NCI-H1417 (cell line): ENCODE measurements at regions not wholly inside any gene's neighbourhood (a gene's known extent, or its start where the extent isn't known, plus 50 kb on each side); places are given as distances from the start of the nearest gene placed in this dataset.
"Not testable (repeated sequence)": the region's sequence is repeated elsewhere in the genome, so short reads cannot be mapped to it uniquely, and the experiment has no call there.

Experiments used
- DNase-seq, 3 experiments: peaks; one replicate each; lab custom pipeline; 2025; lab: John Stamatoyannopoulos, UW

- not testable (repeated sequence) for DNase-seq
Observed at GRCh38 chr20:30164389-30164788, 1093.1 kb upstream of the DEFB115 start.

DNA sequence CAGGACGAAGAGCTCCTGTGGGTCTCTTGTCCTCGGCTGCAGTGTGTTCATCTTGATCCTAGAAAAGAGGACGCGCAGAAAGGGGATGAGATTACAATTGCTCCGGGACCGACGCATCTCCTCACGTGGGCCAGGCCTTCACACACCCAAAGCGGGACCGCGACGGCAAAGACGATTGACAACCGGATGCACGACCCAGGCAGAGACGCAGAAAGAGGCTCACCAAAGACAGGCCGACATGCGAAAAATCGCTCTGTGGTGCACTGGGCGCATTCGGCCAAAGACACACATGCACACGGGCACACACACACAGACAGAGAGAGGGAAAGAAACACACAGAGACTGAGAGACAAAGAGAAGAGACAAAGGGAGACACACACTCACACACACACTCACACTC, 1089.9 kb upstream of the DEFB115 start:
- no peak for DNase-seq

DNA sequence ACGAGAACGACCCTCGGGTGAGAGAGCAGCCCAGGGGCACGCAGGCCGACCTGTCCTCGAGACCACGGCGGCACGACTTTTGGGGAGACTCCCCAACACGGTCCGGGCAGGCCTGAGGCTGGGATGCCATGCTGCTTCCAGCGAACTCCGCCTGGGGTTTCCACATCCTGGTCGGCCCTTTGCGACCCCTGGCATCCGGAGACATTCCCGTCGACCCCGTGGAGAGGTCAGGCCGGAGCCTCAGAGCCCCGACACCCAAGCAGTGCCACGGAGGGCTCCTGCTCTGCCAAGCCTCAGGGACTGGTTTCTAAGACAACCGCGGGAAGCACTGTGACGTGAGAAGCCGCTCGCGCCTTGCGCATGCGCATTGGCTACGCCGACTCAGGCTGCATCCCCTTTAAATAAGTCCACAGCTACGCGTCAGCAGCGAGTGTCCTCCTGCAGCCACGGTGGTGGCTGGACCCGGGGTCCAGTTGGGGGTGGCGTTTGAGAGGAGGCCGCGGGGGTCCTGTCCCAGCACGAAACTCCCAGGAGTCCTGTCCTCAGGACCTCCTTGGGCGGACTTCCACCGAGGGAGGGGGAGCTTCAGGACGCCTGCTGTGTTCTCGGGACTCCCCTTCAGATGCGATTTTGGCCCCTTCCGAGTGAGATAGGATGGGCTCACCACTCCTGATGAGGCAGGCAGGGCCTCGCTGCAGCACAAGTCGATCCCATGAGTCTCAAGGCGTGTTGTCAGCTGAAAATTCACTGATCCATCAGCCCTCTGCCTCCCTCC, 1089.3 kb upstream of the DEFB115 start:
- no peak for DNase-seq

DNA sequence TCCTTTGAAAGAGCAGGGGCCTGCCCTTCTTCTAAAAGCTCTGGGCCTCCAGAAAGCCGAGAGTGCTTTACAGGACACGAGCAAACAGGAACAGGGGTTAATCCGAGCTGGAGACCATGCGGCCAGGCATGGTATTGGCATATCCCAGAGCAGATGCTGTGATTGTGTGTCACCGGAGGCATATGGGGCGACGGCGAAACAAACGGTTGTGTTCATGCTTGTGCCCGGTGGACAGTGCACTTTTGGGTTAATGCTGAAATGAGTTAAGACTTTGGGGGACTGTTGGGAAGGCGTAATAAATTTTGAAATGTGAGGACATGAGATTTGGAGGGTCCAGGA, 1088.7 kb upstream of the DEFB115 start:
- no peak for DNase-seq

- DNase-seq, result no peak
Observed at GRCh38 chr20:30175681-30176080, 1081.8 kb upstream of the DEFB115 start.

DNA sequence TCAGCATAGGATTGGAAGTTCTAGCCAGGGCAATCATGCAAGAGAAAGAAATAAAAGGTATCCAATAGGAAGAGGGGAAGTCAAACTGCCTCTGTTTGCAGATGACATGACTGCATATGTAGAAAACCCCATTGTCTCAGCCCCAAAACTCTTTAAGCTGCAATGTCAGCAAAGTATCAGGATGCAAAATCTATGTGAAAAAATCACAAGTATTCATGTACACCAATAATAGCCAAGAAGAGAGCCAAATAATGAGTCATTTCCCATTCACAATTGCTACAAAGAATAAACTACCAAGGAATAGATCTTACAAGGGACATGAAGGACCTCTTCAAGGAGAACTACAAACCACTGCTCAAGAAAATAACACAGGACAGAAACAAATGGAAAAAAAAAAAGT, 1074.3 kb upstream of the DEFB115 start:
- DNase-seq, result not testable (repeated sequence)

GRCh38 chr20:30191785-30192184, 1065.7 kb upstream of the DEFB115 start:
- DNase-seq, result not testable (repeated sequence)

- DNase-seq, result not testable (repeated sequence)
Observed at GRCh38 chr20:30234477-30234876, 1023.0 kb upstream of the DEFB115 start.

- DNase-seq, result not testable (repeated sequence)
Observed at GRCh38 chr20:30275073-30275472, 982.4 kb upstream of the DEFB115 start.

- no peak for DNase-seq
Observed at GRCh38 chr20:30281584-30282197, 975.8 kb upstream of the DEFB115 start.

GRCh38 chr20:30283476-30284280, 973.8 kb upstream of the DEFB115 start:
- DNase-seq, result peak in 1 of 3 experiments; percentile 68

- DNase-seq, result no peak
Observed at GRCh38 chr20:30284281-30284905, 973.1 kb upstream of the DEFB115 start.

- DNase-seq, result no peak
Observed at GRCh38 chr20:30285677-30286076, 971.8 kb upstream of the DEFB115 start.

GRCh38 chr20:30286157-30286556, 971.3 kb upstream of the DEFB115 start:
- peak in 1 of 3 experiments; percentile 6 for DNase-seq

- not testable (repeated sequence) for DNase-seq
Observed at GRCh38 chr20:30287459-30287858, 970.0 kb upstream of the DEFB115 start.

GRCh38 chr20:30288346-30288745, 969.1 kb upstream of the DEFB115 start:
- DNase-seq, result no peak

- DNase-seq, result not testable (repeated sequence)
Observed at GRCh38 chr20:30289049-30289448, 968.4 kb upstream of the DEFB115 start.

DNA sequence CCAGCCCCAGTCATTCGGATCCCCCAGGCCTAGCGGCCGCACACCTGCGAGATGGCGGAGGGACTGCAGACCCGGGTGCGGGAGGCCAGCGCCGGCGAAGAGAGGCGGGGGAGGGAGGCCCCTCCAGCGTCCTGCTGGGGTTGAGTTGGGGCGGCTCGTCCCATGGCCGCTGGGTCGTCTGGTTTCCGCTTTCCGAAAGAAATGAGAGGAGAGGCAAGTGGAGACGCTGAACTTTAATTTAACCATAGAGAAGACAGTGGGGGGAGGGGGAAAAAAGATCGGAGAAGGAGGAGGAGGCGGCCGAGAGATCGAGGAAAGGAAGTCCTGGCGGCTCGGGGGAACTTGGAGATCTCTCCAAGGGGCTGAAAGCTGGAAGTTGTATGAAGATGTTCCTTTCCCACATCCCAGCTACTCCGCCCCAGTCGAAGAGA, 967.7 kb upstream of the DEFB115 start:
- not testable (repeated sequence) for DNase-seq

DNA sequence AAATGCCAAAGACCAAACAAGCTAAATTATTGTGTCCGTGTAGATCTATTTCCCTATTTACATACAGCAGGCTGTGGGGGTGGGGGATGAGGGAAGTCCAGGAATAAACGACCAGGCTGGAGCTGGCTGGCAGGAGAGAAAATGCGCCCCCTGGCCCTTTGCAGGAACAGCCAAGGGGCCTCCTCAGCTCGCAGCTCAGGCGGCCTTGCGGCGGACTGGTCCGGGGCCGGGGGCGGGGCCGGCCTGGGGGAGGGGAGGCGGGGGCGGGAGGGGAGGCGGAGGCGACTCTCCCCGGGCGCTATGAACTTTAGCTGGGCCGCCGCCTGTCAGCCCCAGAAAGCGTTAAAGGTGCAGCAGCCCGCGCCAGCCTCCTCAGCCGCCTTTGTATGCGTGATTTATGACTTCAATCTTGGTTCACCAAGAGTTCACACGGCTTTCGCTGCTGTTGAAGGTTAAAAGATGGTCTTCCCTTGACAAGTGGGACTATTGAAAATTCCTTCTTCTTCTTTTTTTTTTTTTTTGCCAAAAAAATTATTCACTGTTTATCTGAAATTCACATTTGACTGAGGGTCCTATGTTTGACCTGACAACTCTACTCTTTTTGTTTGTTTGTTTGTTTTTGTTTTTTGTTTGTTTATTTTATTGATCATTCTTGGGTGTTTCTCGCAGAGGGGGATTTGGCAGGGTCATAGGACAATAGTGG, 967.0 kb upstream of the DEFB115 start:
- DNase-seq, result peak in 1 of 3 experiments; percentile 17

GRCh38 chr20:30291064-30291379, 966.4 kb upstream of the DEFB115 start:
- DNase-seq, result not testable (repeated sequence)

DNA sequence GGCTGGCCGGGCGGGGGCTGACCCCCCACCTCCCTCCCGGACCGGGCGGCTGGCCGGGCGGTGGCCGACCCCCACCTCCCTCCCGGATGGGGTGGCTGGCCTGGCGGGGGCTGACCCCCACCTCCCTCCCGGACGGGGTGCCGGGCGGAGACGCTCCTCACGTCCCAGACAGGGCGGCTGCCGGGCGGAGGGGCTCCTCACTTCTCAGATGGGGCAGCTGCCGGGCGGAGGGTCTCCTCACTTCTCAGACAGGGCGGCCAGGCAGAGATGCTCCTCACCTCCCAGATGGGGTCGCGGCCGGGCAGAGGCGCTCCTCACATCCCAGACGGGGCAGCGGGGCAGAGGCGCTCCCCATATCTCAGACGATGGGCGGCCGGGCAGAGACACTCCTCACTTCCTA, 965.8 kb upstream of the DEFB115 start:
- not testable (repeated sequence) for DNase-seq

GRCh38 chr20:30295396-30295795, 962.1 kb upstream of the DEFB115 start:
- not testable (repeated sequence) for DNase-seq
